ACHN (cell line): ENCODE measurements at regions not wholly inside any gene's neighbourhood (a gene's known extent, or its start where the extent isn't known, plus 50 kb on each side); places are given as distances from the start of the nearest gene placed in this dataset.
A peak's percentile ranks its signal among the peaks of the same experiment; 100 is the strongest.

ENCODE experiments used
- DNase-seq: peaks from one replicate; pipeline ENCODE4 v3.0.0-alpha.2; 2015
- in situ Hi-C: cut with HindIII; loops from 2 replicates; pipeline ENCODE4 v1.10.0; 2017; ENCODE audit warnings: low sequenced_read_pairs, low pct_ligation_motif_present, low pct_unique_long_range_greater_than_20kb

- peak; percentile 39 for DNase-seq
- in situ Hi-C loops, result no loop called here
Measured at GRCh38 chr22:49099496-49100124, 728.1 kb downstream of the BRD1 start.

GRCh38 chr22:49099089-49099488, 728.6 kb downstream of the BRD1 start:
- no peak for DNase-seq
- in situ Hi-C loops, result no loop called here

GRCh38 chr22:49097966-49098365, 729.7 kb downstream of the BRD1 start:
- no peak for DNase-seq
- in situ Hi-C loops, result no loop called here

- DNase-seq, result no peak
- in situ Hi-C loops, result no loop called here
Measured at GRCh38 chr22:49097171-49097925, 730.3 kb downstream of the BRD1 start.

- DNase-seq, result no peak
- in situ Hi-C loops, result no loop called here
Measured at GRCh38 chr22:49096476-49096875, 731.2 kb downstream of the BRD1 start.

GRCh38 chr22:49095366-49095765, 732.3 kb downstream of the BRD1 start:
- in situ Hi-C loops, result no loop called here
- DNase-seq, result no peak

- in situ Hi-C loops, result no loop called here
- no peak for DNase-seq
Measured at GRCh38 chr22:49094858-49095257, 732.8 kb downstream of the BRD1 start.

- in situ Hi-C loops, result no loop called here
- DNase-seq, result no peak
Measured at GRCh38 chr22:49094151-49094550, 733.5 kb downstream of the BRD1 start.

- no peak for DNase-seq
- in situ Hi-C loops, result no loop called here
Measured at GRCh38 chr22:49093192-49093880, 734.3 kb downstream of the BRD1 start.

GRCh38 chr22:49092716-49093115, 735.0 kb downstream of the BRD1 start:
- DNase-seq, result no peak
- in situ Hi-C loops, result no loop called here

GRCh38 chr22:49091917-49092545, 735.6 kb downstream of the BRD1 start:
- in situ Hi-C loops, result no loop called here
- no peak for DNase-seq

GRCh38 chr22:49091451-49091850, 736.2 kb downstream of the BRD1 start:
- DNase-seq, result no peak
- in situ Hi-C loops, result no loop called here

- in situ Hi-C loops, result no loop called here
- no peak for DNase-seq
Measured at GRCh38 chr22:49090853-49091135, 736.9 kb downstream of the BRD1 start.

- in situ Hi-C loops, result no loop called here
- DNase-seq, result no peak
Measured at GRCh38 chr22:49090061-49090852, 737.4 kb downstream of the BRD1 start.

- in situ Hi-C loops, result no loop called here
- DNase-seq, result no peak
Measured at GRCh38 chr22:49088801-49089791, 738.6 kb downstream of the BRD1 start.

- DNase-seq, result no peak
- in situ Hi-C loops, result no loop called here
Measured at GRCh38 chr22:49087716-49088601, 739.7 kb downstream of the BRD1 start.

GRCh38 chr22:49087198-49087597, 740.5 kb downstream of the BRD1 start:
- DNase-seq, result no peak
- in situ Hi-C loops, result no loop called here
